ENCODE measurements at regions not wholly inside any gene's neighbourhood (a gene's known extent, or its start where the extent isn't known, plus 50 kb on each side); places are given as distances from the start of the nearest gene placed in this dataset.

- Histone ChIP-seq H3K4me3 (no peak overlapping the region), H3K36me3 (no peaks in the 10 kb centered on the region), H3K4me1 (ENCODE audit: insufficient read depth) (no peaks in the 10 kb centered on the region), H3K27ac (no peak overlapping the region), H3K27me3 (no peaks in the 10 kb centered on the region), H3K9me3 (no peaks in the 10 kb centered on the region)
- intact Hi-C loops (cut with DNase I) = no loop called here
- WGBS, 3 donors = 85 to 94% (median 90%) methylated on average over 2 of the region's 2 CpGs
- no peak for DNase-seq
- TF ChIP-seq POLR2A (IDR thresholded peaks at IDR 0.05) = no peak
- TF ChIP-seq CTCF (IDR thresholded peaks at IDR 0.05) = no peak
- TF ChIP-seq EP300 (IDR thresholded peaks at IDR 0.05) = no peak
Measured at GRCh38 chr3:76645724-76646123, 394.2 kb upstream of the ROBO2 start.

- Histone ChIP-seq H3K9me3 (no peaks in the 10 kb centered on the region), H3K4me3 (no peak overlapping the region), H3K27me3 (no peaks in the 10 kb centered on the region), H3K4me1 (ENCODE audit: insufficient read depth) (no peaks in the 10 kb centered on the region), H3K27ac (no peak overlapping the region), H3K36me3 (no peaks in the 10 kb centered on the region)
- 70 to 72% (median 71%) methylated on average over 13 of the region's 13 CpGs for WGBS, 3 donors
- TF ChIP-seq EP300 (IDR thresholded peaks at IDR 0.05) (no peak), POLR2A (IDR thresholded peaks at IDR 0.05) (no peak), CTCF (IDR thresholded peaks at IDR 0.05) (no peak)
- intact Hi-C loops (cut with DNase I) = no loop called here
- DNase-seq = no peak
Measured at GRCh38 chr3:76646921-76647562, 392.9 kb upstream of the ROBO2 start.

DNA sequence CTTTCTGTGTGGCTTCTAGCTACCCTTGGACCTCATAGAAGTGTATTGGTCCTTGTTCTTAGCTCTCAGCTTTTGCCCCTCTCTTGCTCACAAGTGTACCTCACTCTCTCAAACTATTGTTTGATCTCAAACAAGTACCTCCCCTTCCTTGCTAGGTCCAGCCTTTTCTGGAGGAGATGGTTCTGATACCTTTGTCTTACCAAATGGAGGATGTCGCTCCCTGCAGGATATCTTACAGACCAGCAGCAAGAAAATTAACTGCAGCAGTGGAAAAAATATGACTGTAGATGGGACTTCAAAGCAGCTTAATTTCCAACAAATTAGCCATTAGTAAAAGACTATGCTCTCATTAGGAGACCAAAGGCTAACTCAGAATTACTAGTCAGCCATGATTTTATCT is 388.1 kb upstream of the ROBO2 start:
- no peak overlapping the region for H3K4me3 ChIP-seq
- no peaks in the 10 kb centered on the region for H3K36me3 ChIP-seq
- H3K9me3 ChIP-seq = no peaks in the 10 kb centered on the region
- TF ChIP-seq POLR2A (IDR thresholded peaks at IDR 0.05) (no peak), EP300 (IDR thresholded peaks at IDR 0.05) (no peak), CTCF (IDR thresholded peaks at IDR 0.05) (no peak)
- H3K27ac ChIP-seq = no peak overlapping the region
- DNase-seq = no peak
- intact Hi-C loops (cut with DNase I) = no loop called here
- H3K27me3 ChIP-seq = no peaks in the 10 kb centered on the region
- H3K4me1 ChIP-seq (ENCODE audit: insufficient read depth) = no peaks in the 10 kb centered on the region
- WGBS, 3 donors = 81 to 95% (median 89%) methylated on average over 1 of the region's 1 CpG

DNA sequence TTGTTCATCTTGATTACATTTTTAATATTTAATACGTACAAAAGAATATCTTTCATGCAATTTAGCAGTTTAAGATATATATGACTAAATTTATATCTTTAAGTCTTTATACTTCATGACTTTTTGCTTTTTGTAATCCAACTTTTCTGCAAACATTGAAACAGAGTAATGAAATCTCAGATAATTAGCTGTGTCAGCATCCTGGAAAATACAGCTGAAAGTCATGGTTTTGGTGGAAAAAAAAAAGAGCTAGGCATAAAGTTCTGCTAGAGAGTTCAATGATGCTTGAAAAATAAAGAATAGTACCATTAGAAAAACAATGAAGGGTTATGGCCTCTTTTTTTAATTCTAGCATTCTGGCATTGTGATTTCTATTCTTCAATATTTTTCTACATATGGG is 387.4 kb upstream of the ROBO2 start:
- no peak for DNase-seq
- no peak overlapping the region for H3K27ac ChIP-seq
- TF ChIP-seq EP300 (IDR thresholded peaks at IDR 0.05) (no peak), POLR2A (IDR thresholded peaks at IDR 0.05) (no peak)

GRCh38 chr3:76653640-76654251 is 386.2 kb upstream of the ROBO2 start:
- 76 to 78% (median 78%) methylated on average over 6 of the region's 6 CpGs for WGBS, 3 donors
- no peak overlapping the region for H3K27ac ChIP-seq
- H3K9me3 ChIP-seq = no peaks in the 10 kb centered on the region
- no peaks in the 10 kb centered on the region for H3K4me1 ChIP-seq (ENCODE audit: insufficient read depth)
- H3K27me3 ChIP-seq = no peaks in the 10 kb centered on the region
- H3K4me3 ChIP-seq = no peak overlapping the region
- intact Hi-C loops (cut with DNase I) = no loop called here
- no peaks in the 10 kb centered on the region for H3K36me3 ChIP-seq
- TF ChIP-seq CTCF (IDR thresholded peaks at IDR 0.05) (no peak), POLR2A (IDR thresholded peaks at IDR 0.05) (no peak)
- no peak for DNase-seq

More for the DNA sequence above, 387.4 kb upstream of the ROBO2 start:
- H3K4me3 ChIP-seq = no peak overlapping the region
- no peaks in the 10 kb centered on the region for H3K36me3 ChIP-seq
- WGBS, 3 donors = 81 to 87% (median 83%) methylated on average over 1 of the region's 1 CpG
- H3K27me3 ChIP-seq = no peaks in the 10 kb centered on the region
- H3K4me1 ChIP-seq (ENCODE audit: insufficient read depth) = no peaks in the 10 kb centered on the region
- no peaks in the 10 kb centered on the region for H3K9me3 ChIP-seq
- intact Hi-C loops (cut with DNase I) = no loop called here

All from ovary (tissue), 7 donors.